ENCODE measurements at regions not wholly inside any gene's neighbourhood (a gene's known extent, or its start where the extent isn't known, plus 50 kb on each side); places are given as distances from the start of the nearest gene placed in this dataset.

- DNase-seq (ENCODE audit: low read depth in 2 of 2): no peak
Measured at GRCh38 chr14:34023824-34024767, 73.2 kb upstream of the EGLN3 start.

GRCh38 chr14:34021096-34021495, 70.2 kb upstream of the EGLN3 start:
- no peak for DNase-seq (ENCODE audit: low read depth in 2 of 2)

- no peak for DNase-seq (ENCODE audit: low read depth in 2 of 2)
Measured at GRCh38 chr14:34020014-34020413, 69.1 kb upstream of the EGLN3 start.

GRCh38 chr14:34018564-34019244, 67.8 kb upstream of the EGLN3 start:
- DNase-seq (ENCODE audit: low read depth in 2 of 2): no peak

- no peak for DNase-seq (ENCODE audit: low read depth in 2 of 2)
Measured at GRCh38 chr14:34018125-34018524, 67.3 kb upstream of the EGLN3 start.

- DNase-seq (ENCODE audit: low read depth in 2 of 2): no peak
Measured at GRCh38 chr14:34015383-34015782, 64.5 kb upstream of the EGLN3 start.

GRCh38 chr14:34014936-34015335, 64.1 kb upstream of the EGLN3 start:
- DNase-seq (ENCODE audit: low read depth in 2 of 2): no peak

- no peak for DNase-seq (ENCODE audit: low read depth in 2 of 2)
Measured at GRCh38 chr14:34013721-34014060, 62.8 kb upstream of the EGLN3 start.

- DNase-seq (ENCODE audit: low read depth in 2 of 2): peak in 1 of 2 donors; percentile 44
Measured at GRCh38 chr14:34012978-34013720, 62.3 kb upstream of the EGLN3 start.

- DNase-seq (ENCODE audit: low read depth in 2 of 2): no peak
Measured at GRCh38 chr14:34012369-34012768, 61.5 kb upstream of the EGLN3 start.

GRCh38 chr14:34009956-34010355, 59.1 kb upstream of the EGLN3 start:
- no peak for DNase-seq (ENCODE audit: low read depth in 2 of 2)

- no peak for DNase-seq (ENCODE audit: low read depth in 2 of 2)
Measured at GRCh38 chr14:34007902-34008301, 57.0 kb upstream of the EGLN3 start.

GRCh38 chr14:34005901-34006300, 55.0 kb upstream of the EGLN3 start:
- DNase-seq (ENCODE audit: low read depth in 2 of 2): no peak

- no peak for DNase-seq (ENCODE audit: low read depth in 2 of 2)
Measured at GRCh38 chr14:34004881-34005280, 54.0 kb upstream of the EGLN3 start.

- no peak for DNase-seq (ENCODE audit: low read depth in 2 of 2)
Measured at GRCh38 chr14:34003691-34004090, 52.8 kb upstream of the EGLN3 start.

- no peak for DNase-seq (ENCODE audit: low read depth in 2 of 2)
Measured at GRCh38 chr14:34003082-34003668, 52.3 kb upstream of the EGLN3 start.

Data from dermis microvascular lymphatic vessel endothelial cell (primary cell).